ENCODE measurements at regions not wholly inside any gene's neighbourhood (a gene's known extent, or its start where the extent isn't known, plus 50 kb on each side); places are given as distances from the start of the nearest gene placed in this dataset.

- no peak for TF ChIP-seq CTCF (IDR thresholded peaks at IDR 0.05)
- H3K4me1 ChIP-seq = no peaks in the 10 kb centered on the region
- H3K27me3 ChIP-seq = peaks cover 0 to 5% (median 0%) of the 10 kb centered on the region in 4 donors
- WGBS, 2 donors = 44 to 53% methylated on average over 3 of the region's 3 CpGs
- FAIRE-seq (no peak), ATAC-seq (no peak), DNase-seq (no peak)
- no peaks in the 10 kb centered on the region for H3K36me3 ChIP-seq
- H3K9me3 ChIP-seq = no peaks in the 10 kb centered on the region
- intact Hi-C loops (cut with DNase I) = no loop called here
- H3K27ac ChIP-seq = no peak overlapping the region
- H3K4me3 ChIP-seq = no peak overlapping the region
Observed at GRCh38 chr5:2203774-2204173, 321.0 kb upstream of the IRX4 start.

- H3K4me3 ChIP-seq = no peak overlapping the region
- WGBS, 2 donors = 70 to 83% methylated on average over 9 of the region's 9 CpGs
Observed at GRCh38 chr5:2201832-2202231, 319.1 kb upstream of the IRX4 start.

GRCh38 chr5:2201421-2201820 is 318.7 kb upstream of the IRX4 start:
- intact Hi-C loops (cut with DNase I) = no loop called here
- Histone ChIP-seq H3K36me3 (no peaks in the 10 kb centered on the region), H3K27ac (no peak overlapping the region), H3K4me3 (no peak overlapping the region), H3K4me1 (no peaks in the 10 kb centered on the region), H3K27me3 (no peaks in the 10 kb centered on the region), H3K9me3 (no peaks in the 10 kb centered on the region)
- TF ChIP-seq CTCF (IDR thresholded peaks at IDR 0.05) = no peak
- ATAC-seq (no peak), FAIRE-seq (no peak), DNase-seq (no peak)
- 52 to 56% methylated on average over 2 of the region's 2 CpGs for WGBS, 2 donors

More at GRCh38 chr5:2201832-2202231, 319.1 kb upstream of the IRX4 start:
- Histone ChIP-seq H3K9me3 (no peaks in the 10 kb centered on the region), H3K27me3 (no peaks in the 10 kb centered on the region), H3K4me1 (no peaks in the 10 kb centered on the region), H3K27ac (no peak overlapping the region), H3K36me3 (no peaks in the 10 kb centered on the region)
- no peak for FAIRE-seq
- DNase-seq = no peak
- TF ChIP-seq CTCF (IDR thresholded peaks at IDR 0.05) = no peak
- intact Hi-C loops (cut with DNase I) = no loop called here
- no peak for ATAC-seq

GRCh38 chr5:2201011-2201410 is 318.3 kb upstream of the IRX4 start:
- no peak for DNase-seq
- TF ChIP-seq CTCF (IDR thresholded peaks at IDR 0.05) = no peak
- no peaks in the 10 kb centered on the region for H3K27me3 ChIP-seq
- no peak for FAIRE-seq
- no peak overlapping the region for H3K4me3 ChIP-seq
- no peak for ATAC-seq
- no peak overlapping the region for H3K27ac ChIP-seq
- no peaks in the 10 kb centered on the region for H3K4me1 ChIP-seq
- no peaks in the 10 kb centered on the region for H3K36me3 ChIP-seq
- H3K9me3 ChIP-seq = no peaks in the 10 kb centered on the region
- intact Hi-C loops (cut with DNase I) = no loop called here
- WGBS, 2 donors = 45% methylated on average over 5 of the region's 5 CpGs

GRCh38 chr5:2200261-2200950 is 317.7 kb upstream of the IRX4 start:
- intact Hi-C loops (cut with DNase I) = no loop called here
- DNase-seq (no peak), ATAC-seq (no peak), FAIRE-seq (no peak)
- WGBS, 2 donors = 45 to 46% methylated on average over 15 of the region's 15 CpGs
- H3K36me3 ChIP-seq = no peaks in the 10 kb centered on the region
- H3K4me1 ChIP-seq = no peaks in the 10 kb centered on the region
- no peaks in the 10 kb centered on the region for H3K27me3 ChIP-seq
- no peak overlapping the region for H3K27ac ChIP-seq
- H3K4me3 ChIP-seq = no peak overlapping the region
- H3K9me3 ChIP-seq = no peaks in the 10 kb centered on the region
- TF ChIP-seq CTCF (IDR thresholded peaks at IDR 0.05) = no peak
